Urothelium cell line (cell line): ENCODE measurements at regions not wholly inside any gene's neighbourhood (a gene's known extent, or its start where the extent isn't known, plus 50 kb on each side); places are given as distances from the start of the nearest gene placed in this dataset.

ENCODE experiments used
- DNase-seq: peaks from one replicate; pipeline ENCODE4 v3.0.0; 2011; ENCODE audit warnings: low spot score, mixed read lengths
- FAIRE-seq: peaks from 2 replicates; lab custom pipeline; 2011; peaks lifted over from hg19 to GRCh38; lab: Jason Lieb, UNC

DNA sequence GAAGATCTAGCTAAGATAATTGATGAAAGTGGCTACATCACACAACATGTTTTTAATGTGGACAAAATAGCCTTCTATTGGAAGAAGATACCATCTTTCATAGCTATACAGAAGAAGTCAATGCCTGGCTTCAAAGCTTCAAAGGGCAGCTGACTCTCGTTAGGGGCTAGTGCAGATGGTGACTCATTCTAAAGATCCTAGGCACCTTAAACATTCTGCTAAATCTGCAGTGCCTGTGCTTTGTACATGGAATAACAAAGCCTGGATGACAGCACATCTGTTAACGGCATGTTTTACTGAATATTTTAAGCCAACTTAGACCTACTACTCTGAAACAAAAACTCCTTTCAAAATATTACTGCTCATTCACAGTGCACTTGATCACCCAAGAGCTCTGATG, 65.6 kb upstream of the USP24 start:
- DNase-seq (no peak), FAIRE-seq (no peak)

DNA sequence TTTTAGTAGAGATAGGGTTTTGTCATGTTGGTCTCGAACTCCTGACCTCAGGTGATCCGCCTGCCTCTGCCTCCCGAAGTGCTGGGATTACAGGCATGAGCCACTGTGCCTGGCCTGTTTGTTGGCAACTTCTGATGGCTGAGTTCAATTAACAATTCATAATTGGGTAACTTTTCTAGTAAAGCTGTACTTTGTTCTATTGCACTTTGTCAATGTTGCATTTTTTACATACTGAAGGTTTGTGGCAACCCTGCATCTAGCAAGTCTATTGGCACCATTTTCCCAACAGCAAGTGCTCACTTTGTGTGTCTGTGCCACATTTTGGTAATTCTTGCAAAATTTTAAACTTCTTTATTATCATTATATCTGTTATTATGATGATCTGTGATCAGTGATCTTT, 64.5 kb upstream of the USP24 start:
- no peak for DNase-seq
- FAIRE-seq, result no peak

DNA sequence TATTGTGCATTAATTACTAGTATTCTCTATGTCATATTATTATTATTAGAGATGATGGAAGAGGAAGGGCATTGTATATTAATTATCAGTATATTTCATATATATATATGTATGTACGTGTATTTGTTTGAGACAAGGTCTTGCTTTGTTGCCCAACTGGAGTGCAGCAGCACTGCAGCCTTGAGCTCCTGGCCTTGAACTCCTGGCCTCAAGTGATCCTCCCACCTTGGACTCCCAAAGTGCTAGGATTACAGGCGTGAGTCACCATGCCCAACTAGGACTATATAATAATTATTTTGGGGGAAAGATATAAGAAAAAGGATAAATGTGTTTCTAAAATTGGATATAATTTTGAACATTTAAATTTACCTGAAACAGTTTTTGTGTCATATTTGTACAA, 63.2 kb upstream of the USP24 start:
- DNase-seq, result no peak
- FAIRE-seq, result no peak

DNA sequence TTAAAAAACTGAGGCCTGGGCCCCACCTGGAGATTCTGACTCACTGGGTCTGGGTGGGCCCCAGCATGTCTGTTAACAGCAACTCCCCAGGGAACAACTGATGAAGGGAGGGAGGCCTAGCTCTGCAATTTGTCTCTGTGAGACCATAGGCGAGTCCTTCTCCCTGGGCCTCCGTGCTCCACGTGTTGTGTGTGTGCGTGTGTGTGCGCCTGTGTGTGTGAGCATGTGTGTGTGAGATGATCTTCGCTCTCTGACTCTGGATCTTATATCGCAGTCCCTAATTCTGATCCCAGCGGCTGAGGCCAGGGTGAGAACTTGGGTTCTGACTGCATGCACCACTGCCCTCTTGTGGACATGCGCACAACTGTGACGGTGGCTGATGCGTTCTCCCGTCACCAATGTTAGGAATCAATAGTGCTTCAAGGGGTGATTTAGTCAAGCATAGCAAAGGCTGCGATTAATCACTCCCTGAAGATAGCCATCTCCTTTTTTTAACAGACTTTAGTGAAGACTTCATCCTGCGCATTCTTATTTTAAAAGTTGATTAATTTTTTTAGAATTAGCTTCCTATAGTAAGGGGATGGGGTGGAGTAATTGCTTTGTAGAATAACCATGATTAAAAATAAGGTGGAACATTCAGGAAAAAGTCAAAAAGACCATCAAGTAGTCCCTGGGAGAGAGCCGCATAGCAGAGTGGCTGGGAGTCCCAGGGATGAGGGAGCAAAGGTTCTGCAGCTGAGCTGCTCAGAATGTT, 62.4 kb upstream of the USP24 start:
- DNase-seq (peak; percentile 77), FAIRE-seq (peak; percentile 40)

DNA sequence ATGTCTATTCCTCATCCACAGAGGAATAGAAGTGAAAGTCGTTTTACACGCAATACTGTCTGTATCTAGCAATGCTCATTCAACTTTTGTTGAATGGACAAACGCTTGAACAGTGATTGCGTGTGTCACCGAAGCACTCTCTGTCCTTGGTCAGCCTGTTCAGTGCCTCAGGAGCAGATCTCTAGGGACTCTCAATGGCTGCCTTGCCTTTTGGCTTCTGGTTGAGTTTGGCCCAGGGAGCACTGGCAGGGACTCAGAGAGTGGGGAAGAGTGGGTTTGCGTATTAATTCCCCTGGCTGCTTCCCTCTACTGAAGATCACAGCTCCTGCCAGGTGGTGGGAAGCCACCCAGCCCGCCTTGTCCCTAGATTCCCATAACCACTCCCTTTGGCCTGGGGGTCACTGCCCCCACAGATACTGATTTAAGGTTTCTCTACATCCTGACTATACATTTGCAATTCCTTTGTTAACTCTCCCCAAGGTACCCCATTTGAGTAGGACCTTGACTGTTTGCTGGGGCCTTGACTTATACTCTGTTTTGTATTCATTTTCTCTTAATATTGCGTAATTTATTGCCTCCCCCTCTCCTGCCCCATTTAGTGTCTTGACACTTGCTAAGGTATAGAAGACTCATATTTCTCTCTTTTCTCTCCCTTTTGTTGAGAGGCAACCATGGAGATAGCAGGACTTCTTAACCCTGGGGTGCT, 61.7 kb upstream of the USP24 start:
- FAIRE-seq (no peak), DNase-seq (no peak)

DNA sequence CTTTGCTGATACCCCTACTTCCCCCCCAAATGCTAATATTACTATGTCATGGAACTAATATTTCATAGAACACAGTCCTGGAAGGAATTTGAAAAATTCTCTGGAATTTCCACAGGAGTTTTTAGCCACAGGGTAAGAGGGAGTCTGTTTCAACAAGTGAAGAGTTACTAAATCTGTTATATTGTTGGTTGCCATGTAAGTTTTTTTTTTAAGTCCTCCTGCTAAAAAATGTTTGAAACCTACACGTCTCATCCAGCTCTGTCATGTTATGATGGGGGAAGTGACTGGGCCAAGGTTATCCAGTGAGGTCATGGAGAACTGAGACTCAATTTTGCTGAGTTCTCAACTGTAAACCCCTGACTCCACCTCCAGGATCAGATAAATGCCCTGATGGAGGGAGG, 60.8 kb upstream of the USP24 start:
- FAIRE-seq (no peak), DNase-seq (no peak)

DNA sequence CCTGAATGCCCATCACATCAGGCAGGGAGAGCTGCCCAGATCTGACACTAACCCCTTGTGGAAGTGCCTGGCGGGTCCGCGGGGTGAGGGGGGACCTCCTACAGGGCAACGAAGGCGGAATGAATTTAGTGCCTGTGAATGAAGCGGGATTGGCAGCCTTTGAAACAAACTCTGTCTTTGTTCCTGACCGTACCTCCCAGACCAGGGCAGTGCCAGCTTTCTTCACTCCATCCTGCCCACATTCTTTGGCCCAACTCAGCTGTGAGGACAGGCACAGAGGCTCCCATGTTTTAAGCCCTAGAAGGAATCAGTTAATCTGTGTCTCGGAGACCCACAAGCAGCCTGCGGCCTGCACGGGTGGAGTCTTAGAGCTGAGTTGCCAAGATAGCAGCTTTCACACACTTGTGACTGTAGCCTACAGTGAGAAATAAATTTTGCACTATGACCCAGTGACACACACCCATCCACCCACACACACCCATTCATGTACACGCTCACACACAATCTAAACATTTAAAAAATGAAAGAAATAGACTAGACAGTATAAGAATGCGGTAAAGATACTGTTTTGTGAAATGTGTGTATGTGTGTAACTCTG, 60.1 kb upstream of the USP24 start:
- no peak for FAIRE-seq
- DNase-seq, result no peak

DNA sequence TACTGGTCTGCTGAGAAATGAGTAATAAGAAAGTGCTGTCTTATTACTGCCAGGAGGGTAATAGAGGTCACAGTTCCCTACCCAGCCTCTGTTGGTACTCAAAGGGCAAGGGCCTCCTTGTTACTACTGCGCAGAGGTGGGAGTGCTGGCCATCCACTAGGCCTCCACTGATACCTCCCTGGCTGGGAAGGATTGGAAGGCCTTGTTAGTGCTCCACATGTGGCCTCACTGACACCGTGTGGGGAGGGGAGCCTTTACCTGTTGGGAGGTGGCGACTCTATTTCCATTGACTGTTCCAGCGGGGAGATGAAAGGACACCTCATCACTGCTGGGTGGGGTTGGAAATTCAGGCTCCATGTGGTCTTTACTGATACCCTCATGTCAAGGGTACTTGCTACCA, 57.8 kb upstream of the USP24 start:
- FAIRE-seq, result no peak
- no peak for DNase-seq
